ENCODE measurements at regions not wholly inside any gene's neighbourhood (a gene's known extent, or its start where the extent isn't known, plus 50 kb on each side); places are given as distances from the start of the nearest gene placed in this dataset.

GRCh38 chr22:48902001-48902869, 925.4 kb downstream of the BRD1 start:
- no peaks in the 10 kb centered on the region for H3K4me1 ChIP-seq (replicated peaks in 1 of 2)
- in situ Hi-C loops (cut with MboI; ENCODE audit: low pct_unique_long_range_greater_than_20kb in 2 of 9, low sequenced_read_pairs in 9 of 9, unreplicated experiment in 9 of 9): no loop called here
- 25 to 100% (median 40%) methylated on average over 1 to 10 of the region's 37 CpGs; no CpG with 5 or more reads in 5 of the 10 experiments for WGBS, 10 experiments
- H3K27ac ChIP-seq: no peak overlapping the region
- H3K4me3 ChIP-seq: no peak overlapping the region
- ATAC-seq (replicated peaks in 6 of 8): no peak

- no peak overlapping the region for H3K27ac ChIP-seq
- WGBS, 10 experiments: 0% methylated on average over 1 of the region's 12 CpGs; no CpG with 5 or more reads in 9 of the 10 experiments
- ATAC-seq (replicated peaks in 6 of 8): no peak
- H3K4me3 ChIP-seq: no peak overlapping the region
- no peaks in the 10 kb centered on the region for H3K4me1 ChIP-seq (replicated peaks in 1 of 2)
- in situ Hi-C loops (cut with MboI; ENCODE audit: low pct_unique_long_range_greater_than_20kb in 2 of 9, low sequenced_read_pairs in 9 of 9, unreplicated experiment in 9 of 9): no loop called here
Measured at GRCh38 chr22:48901324-48901723, 926.3 kb downstream of the BRD1 start.

- in situ Hi-C loops (cut with MboI; ENCODE audit: low pct_unique_long_range_greater_than_20kb in 2 of 9, low sequenced_read_pairs in 9 of 9, unreplicated experiment in 9 of 9): no loop called here
- 60 to 72% methylated on average over 1 to 2 of the region's 9 CpGs; no CpG with 5 or more reads in 8 of the 10 experiments for WGBS, 10 experiments
- ATAC-seq (replicated peaks in 6 of 8): no peak
Measured at GRCh38 chr22:48900626-48901025, 927.0 kb downstream of the BRD1 start.

GRCh38 chr22:48900327-48900597, 927.4 kb downstream of the BRD1 start:
- Histone ChIP-seq H3K4me1 (replicated peaks in 1 of 2) (no peaks in the 10 kb centered on the region), H3K27ac (no peak overlapping the region), H3K4me3 (no peak overlapping the region)
- in situ Hi-C loops (cut with MboI; ENCODE audit: low pct_unique_long_range_greater_than_20kb in 2 of 9, low sequenced_read_pairs in 9 of 9, unreplicated experiment in 9 of 9): no loop called here
- WGBS, 10 experiments: 0 to 40% (median 14%) methylated on average over 1 of the region's 2 CpGs; no CpG with 5 or more reads in 7 of the 10 experiments
- ATAC-seq (replicated peaks in 6 of 8): no peak

More at GRCh38 chr22:48900626-48901025, 927.0 kb downstream of the BRD1 start:
- no peak overlapping the region for H3K27ac ChIP-seq
- no peaks in the 10 kb centered on the region for H3K4me1 ChIP-seq (replicated peaks in 1 of 2)
- no peak overlapping the region for H3K4me3 ChIP-seq

GRCh38 chr22:48899523-48900326, 927.9 kb downstream of the BRD1 start:
- WGBS, 10 experiments: 44 to 97% (median 64%) methylated on average over 1 to 34 of the region's 42 CpGs; no CpG with 5 or more reads in 2 of the 10 experiments
- Histone ChIP-seq H3K27ac (no peak overlapping the region), H3K4me3 (no peak overlapping the region), H3K4me1 (replicated peaks in 1 of 2) (no peaks in the 10 kb centered on the region)
- in situ Hi-C loops (cut with MboI; ENCODE audit: low pct_unique_long_range_greater_than_20kb in 2 of 9, low sequenced_read_pairs in 9 of 9, unreplicated experiment in 9 of 9): no loop called here
- ATAC-seq (replicated peaks in 6 of 8): peak in 1 of 8 experiments; percentile 36

GRCh38 chr22:48898524-48899250, 929.0 kb downstream of the BRD1 start:
- H3K4me3 ChIP-seq: no peak overlapping the region
- ATAC-seq (replicated peaks in 6 of 8): no peak
- in situ Hi-C loops (cut with MboI; ENCODE audit: low pct_unique_long_range_greater_than_20kb in 2 of 9, low sequenced_read_pairs in 9 of 9, unreplicated experiment in 9 of 9): no loop called here
- no peaks in the 10 kb centered on the region for H3K4me1 ChIP-seq (replicated peaks in 1 of 2)
- H3K27ac ChIP-seq: no peak overlapping the region
- 18 to 90% (median 60%) methylated on average over 1 to 6 of the region's 21 CpGs; no CpG with 5 or more reads in 3 of the 10 experiments for WGBS, 10 experiments

GRCh38 chr22:48897645-48898370, 929.9 kb downstream of the BRD1 start:
- Histone ChIP-seq H3K4me1 (replicated peaks in 1 of 2) (no peaks in the 10 kb centered on the region), H3K27ac (no peak overlapping the region), H3K4me3 (no peak overlapping the region)
- WGBS, 10 experiments: 0 to 66% (median 49%) methylated on average over 1 to 7 of the region's 14 CpGs; no CpG with 5 or more reads in 7 of the 10 experiments
- no peak for ATAC-seq (replicated peaks in 6 of 8)
- in situ Hi-C loops (cut with MboI; ENCODE audit: low pct_unique_long_range_greater_than_20kb in 2 of 9, low sequenced_read_pairs in 9 of 9, unreplicated experiment in 9 of 9): no loop called here

GRCh38 chr22:48896766-48897644, 930.7 kb downstream of the BRD1 start:
- ATAC-seq (replicated peaks in 6 of 8): peak in 1 of 8 experiments; percentile 39
- no peak overlapping the region for H3K27ac ChIP-seq

GRCh38 chr22:48895831-48896765, 931.6 kb downstream of the BRD1 start:
- ATAC-seq (replicated peaks in 6 of 8): no peak
- H3K4me3 ChIP-seq: no peak overlapping the region
- no peak overlapping the region for H3K27ac ChIP-seq
- no peaks in the 10 kb centered on the region for H3K4me1 ChIP-seq (replicated peaks in 1 of 2)
- WGBS, 10 experiments: 60 to 86% (median 67%) methylated on average over 1 to 6 of the region's 24 CpGs; no CpG with 5 or more reads in 5 of the 10 experiments
- in situ Hi-C loops (cut with MboI; ENCODE audit: low pct_unique_long_range_greater_than_20kb in 2 of 9, low sequenced_read_pairs in 9 of 9, unreplicated experiment in 9 of 9): no loop called here

More at GRCh38 chr22:48896766-48897644, 930.7 kb downstream of the BRD1 start:
- in situ Hi-C loops (cut with MboI; ENCODE audit: low pct_unique_long_range_greater_than_20kb in 2 of 9, low sequenced_read_pairs in 9 of 9, unreplicated experiment in 9 of 9): no loop called here
- Histone ChIP-seq H3K4me1 (replicated peaks in 1 of 2) (no peaks in the 10 kb centered on the region), H3K4me3 (no peak overlapping the region)
- 50 to 82% (median 68%) methylated on average over 3 to 9 of the region's 33 CpGs; no CpG with 5 or more reads in 3 of the 10 experiments for WGBS, 10 experiments

GRCh38 chr22:48895336-48895735, 932.3 kb downstream of the BRD1 start:
- no peak for ATAC-seq (replicated peaks in 6 of 8)
- Histone ChIP-seq H3K4me1 (replicated peaks in 1 of 2) (no peaks in the 10 kb centered on the region), H3K4me3 (no peak overlapping the region), H3K27ac (no peak overlapping the region)
- in situ Hi-C loops (cut with MboI; ENCODE audit: low pct_unique_long_range_greater_than_20kb in 2 of 9, low sequenced_read_pairs in 9 of 9, unreplicated experiment in 9 of 9): no loop called here
- 20 to 60% (median 40%) methylated on average over 1 to 4 of the region's 9 CpGs; no CpG with 5 or more reads in 5 of the 10 experiments for WGBS, 10 experiments

- H3K4me1 ChIP-seq (replicated peaks in 1 of 2): no peaks in the 10 kb centered on the region
- no peak for ATAC-seq (replicated peaks in 6 of 8)
- H3K4me3 ChIP-seq: no peak overlapping the region
- WGBS, 10 experiments: 20 to 77% (median 40%) methylated on average over 1 to 3 of the region's 14 CpGs; no CpG with 5 or more reads in 5 of the 10 experiments
- no peak overlapping the region for H3K27ac ChIP-seq
- in situ Hi-C loops (cut with MboI; ENCODE audit: low pct_unique_long_range_greater_than_20kb in 2 of 9, low sequenced_read_pairs in 9 of 9, unreplicated experiment in 9 of 9): no loop called here
Measured at GRCh38 chr22:48894804-48895250, 932.8 kb downstream of the BRD1 start.
